ENCODE measurements at regions not wholly inside any gene's neighbourhood (a gene's known extent, or its start where the extent isn't known, plus 50 kb on each side); places are given as distances from the start of the nearest gene placed in this dataset.

DNA sequence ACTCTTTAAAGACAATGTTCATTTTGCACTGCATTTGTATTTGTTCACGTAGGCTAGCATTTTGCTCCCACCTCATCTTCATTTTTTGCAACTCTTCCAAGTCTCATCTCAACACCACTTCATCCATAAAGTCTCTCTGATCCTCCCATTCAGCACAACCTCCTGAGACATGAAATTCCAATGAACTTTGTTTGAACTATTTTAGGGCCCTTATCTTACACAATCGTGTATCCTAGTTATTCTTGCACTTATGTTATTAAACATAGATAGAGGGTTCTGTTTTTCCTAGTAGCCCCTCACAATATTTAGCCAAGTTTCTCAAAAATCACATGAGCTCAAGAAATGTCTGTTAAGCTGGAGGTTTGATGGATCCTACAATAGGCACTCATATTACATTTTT, 500.5 kb upstream of the ADAMTS5 start:
- intact Hi-C loops (cut with micrococcal nuclease) (no loop called here), dilution Hi-C loops (cut with MboI; ENCODE audit: extremely low pct_ligation_motif_present, low sequenced_read_pairs) (no loop called here)
- Histone ChIP-seq H3K79me2 (ENCODE audit: control insufficient read depth, insufficient read depth, low read length) (no peaks in the 10 kb centered on the region), H3K4me1 (ENCODE audit: control insufficient read depth, extremely low read depth, insufficient read depth, low read length) (no peaks in the 10 kb centered on the region), H3K27me3 (ENCODE audit: control insufficient read depth in 2 of 2, insufficient read depth in 2 of 2, low read length in 2 of 2) (no peaks in the 10 kb centered on the region), H3K9ac (replicated peaks; ENCODE audit: extremely low read depth, insufficient read depth, low read length) (no peak overlapping the region), H3K9me1 (replicated peaks; ENCODE audit: control insufficient read depth, extremely low read depth, insufficient read depth, low read length) (no peaks in the 10 kb centered on the region), H3K4me2 (ENCODE audit: insufficient read depth, low read length) (no peak overlapping the region), H3K4me3 (replicated peaks in 1 of 3; ENCODE audit: insufficient read depth in 1 of 3, low read depth in 1 of 3, low read length in 3 of 3) (no peak overlapping the region), H3K27ac (ENCODE audit: insufficient read depth, low read depth, low read length) (no peak overlapping the region), H2AFZ (ENCODE audit: low read depth, low read length) (no peak overlapping the region), H4K20me1 (replicated peaks; ENCODE audit: control insufficient read depth, extremely low read depth, insufficient read depth, low read length) (no peaks in the 10 kb centered on the region), H3K9me3 (replicated peaks; ENCODE audit: control insufficient read depth, insufficient read depth, low read length) (no peaks in the 10 kb centered on the region), H3K36me3 (ENCODE audit: control insufficient read depth in 2 of 2, extremely low read depth in 1 of 2, insufficient read depth in 2 of 2, low read length in 2 of 2) (no peaks in the 10 kb centered on the region)
- ChIA-PET CTCF (no interaction called here), POLR2A (no interaction called here)
- FAIRE-seq, result no peak
- no TSS peak for BruUV-seq (replicated peaks)
- TF ChIP-seq POLR2AphosphoS5 (IDR thresholded peaks at IDR 0.05; ENCODE audit: insufficient read depth, low read depth, low read length), result no peak
- no peak for TF ChIP-seq FOS (IDR thresholded peaks at IDR 0.05; ENCODE audit: borderline replicate concordance, insufficient read depth, low read length)
- TF ChIP-seq GATA2 (IDR thresholded peaks at IDR 0.05; ENCODE audit: insufficient read depth, insufficient read length, low read depth, low read length), result no peak
- no peak for TF ChIP-seq MYC (IDR thresholded peaks at IDR 0.05; ENCODE audit: low read depth, low read length)
- TF ChIP-seq POLR2A (IDR thresholded peaks at IDR 0.05; ENCODE audit: low read depth, low read length), result no peak
- no peak for DNase-seq (ENCODE audit: low read depth, low spot score)

DNA sequence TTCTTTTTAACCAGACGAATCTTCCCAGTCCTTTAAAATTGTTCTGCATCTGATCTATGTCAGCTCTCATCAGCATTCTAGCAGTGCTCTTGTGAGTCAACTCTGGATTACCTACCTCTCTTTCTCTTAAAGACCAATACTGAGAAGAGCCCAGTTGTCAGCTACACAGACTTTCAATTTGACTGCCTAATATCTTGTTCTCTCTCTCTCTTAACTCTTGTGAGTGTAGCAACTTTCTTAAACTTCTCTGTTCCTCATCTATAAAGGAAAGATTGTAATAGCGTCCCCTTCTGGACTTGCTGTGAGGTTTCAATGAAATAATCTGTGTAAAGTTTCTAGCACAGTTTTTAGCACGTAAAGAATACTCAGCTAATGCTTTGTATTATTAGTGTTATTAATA, 499.3 kb upstream of the ADAMTS5 start:
- POLR2A ChIA-PET, result no interaction called here
- Histone ChIP-seq H4K20me1 (replicated peaks; ENCODE audit: control insufficient read depth, extremely low read depth, insufficient read depth, low read length) (no peaks in the 10 kb centered on the region), H2AFZ (ENCODE audit: low read depth, low read length) (no peak overlapping the region), H3K36me3 (ENCODE audit: control insufficient read depth in 2 of 2, extremely low read depth in 1 of 2, insufficient read depth in 2 of 2, low read length in 2 of 2) (no peaks in the 10 kb centered on the region), H3K4me1 (ENCODE audit: control insufficient read depth, extremely low read depth, insufficient read depth, low read length) (no peaks in the 10 kb centered on the region), H3K27ac (ENCODE audit: insufficient read depth, low read depth, low read length) (no peak overlapping the region), H3K9me3 (replicated peaks; ENCODE audit: control insufficient read depth, insufficient read depth, low read length) (no peaks in the 10 kb centered on the region), H3K9ac (replicated peaks; ENCODE audit: extremely low read depth, insufficient read depth, low read length) (no peak overlapping the region), H3K79me2 (ENCODE audit: control insufficient read depth, insufficient read depth, low read length) (no peaks in the 10 kb centered on the region), H3K9me1 (replicated peaks; ENCODE audit: control insufficient read depth, extremely low read depth, insufficient read depth, low read length) (no peaks in the 10 kb centered on the region), H3K4me2 (ENCODE audit: insufficient read depth, low read length) (no peak overlapping the region), H3K27me3 (ENCODE audit: control insufficient read depth in 2 of 2, insufficient read depth in 2 of 2, low read length in 2 of 2) (no peaks in the 10 kb centered on the region), H3K4me3 (replicated peaks in 1 of 3; ENCODE audit: insufficient read depth in 1 of 3, low read depth in 1 of 3, low read length in 3 of 3) (no peak overlapping the region)
- intact Hi-C loops (cut with micrococcal nuclease) (no loop called here), dilution Hi-C loops (cut with MboI; ENCODE audit: extremely low pct_ligation_motif_present, low sequenced_read_pairs) (no loop called here)
- BruUV-seq (replicated peaks), result no TSS peak
- CTCF ChIA-PET, result interaction anchor here (0.6 kb wide), 1 partner anchor 1811 kb away, joined by 3 read pairs; no protein-coding TSS in a partner anchor
- DNase-seq (ENCODE audit: low read depth, low spot score) (no peak), FAIRE-seq (no peak)
- no peak for TF ChIP-seq EZH2 (IDR thresholded peaks at IDR 0.05; ENCODE audit: borderline replicate concordance, low read depth, low read length, severe bottlenecking)
- no peak for TF ChIP-seq GATA2 (IDR thresholded peaks at IDR 0.05; ENCODE audit: insufficient read depth, insufficient read length, low read depth, low read length)
- no peak for TF ChIP-seq MYC (IDR thresholded peaks at IDR 0.05; ENCODE audit: low read depth, low read length)
- TF ChIP-seq, protein P1, sequence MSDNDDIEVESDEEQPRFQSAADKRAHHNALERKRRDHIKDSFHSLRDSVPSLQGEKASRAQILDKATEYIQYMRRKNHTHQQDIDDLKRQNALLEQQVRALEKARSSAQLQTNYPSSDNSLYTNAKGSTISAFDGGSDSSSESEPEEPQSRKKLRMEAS (IDR thresholded peaks at IDR 0.05; ENCODE audit: insufficient read depth, insufficient read length), result no peak
- TF ChIP-seq JUN (IDR thresholded peaks at IDR 0.05; ENCODE audit: borderline replicate concordance, insufficient read depth, insufficient read length, low read depth), result no peak
- TF ChIP-seq FOS (IDR thresholded peaks at IDR 0.05; ENCODE audit: borderline replicate concordance, insufficient read depth, low read length), result no peak
- TF ChIP-seq POLR2AphosphoS5 (IDR thresholded peaks at IDR 0.05; ENCODE audit: insufficient read depth, low read depth, low read length), result no peak
- TF ChIP-seq POLR2A (IDR thresholded peaks at IDR 0.05; ENCODE audit: low read depth, low read length), result no peak
- TF ChIP-seq, protein P2, sequence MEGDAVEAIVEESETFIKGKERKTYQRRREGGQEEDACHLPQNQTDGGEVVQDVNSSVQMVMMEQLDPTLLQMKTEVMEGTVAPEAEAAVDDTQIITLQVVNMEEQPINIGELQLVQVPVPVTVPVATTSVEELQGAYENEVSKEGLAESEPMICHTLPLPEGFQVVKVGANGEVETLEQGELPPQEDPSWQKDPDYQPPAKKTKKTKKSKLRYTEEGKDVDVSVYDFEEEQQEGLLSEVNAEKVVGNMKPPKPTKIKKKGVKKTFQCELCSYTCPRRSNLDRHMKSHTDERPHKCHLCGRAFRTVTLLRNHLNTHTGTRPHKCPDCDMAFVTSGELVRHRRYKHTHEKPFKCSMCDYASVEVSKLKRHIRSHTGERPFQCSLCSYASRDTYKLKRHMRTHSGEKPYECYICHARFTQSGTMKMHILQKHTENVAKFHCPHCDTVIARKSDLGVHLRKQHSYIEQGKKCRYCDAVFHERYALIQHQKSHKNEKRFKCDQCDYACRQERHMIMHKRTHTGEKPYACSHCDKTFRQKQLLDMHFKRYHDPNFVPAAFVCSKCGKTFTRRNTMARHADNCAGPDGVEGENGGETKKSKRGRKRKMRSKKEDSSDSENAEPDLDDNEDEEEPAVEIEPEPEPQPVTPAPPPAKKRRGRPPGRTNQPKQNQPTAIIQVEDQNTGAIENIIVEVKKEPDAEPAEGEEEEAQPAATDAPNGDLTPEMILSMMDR (IDR thresholded peaks at IDR 0.05; ENCODE audit: extremely low read depth in 1 of 2, insufficient read depth in 1 of 2, low read depth in 1 of 2, low read length in 2 of 2), result no peak
